ENCODE measurements at regions not wholly inside any gene's neighbourhood (a gene's known extent, or its start where the extent isn't known, plus 50 kb on each side); places are given as distances from the start of the nearest gene placed in this dataset.

DNA sequence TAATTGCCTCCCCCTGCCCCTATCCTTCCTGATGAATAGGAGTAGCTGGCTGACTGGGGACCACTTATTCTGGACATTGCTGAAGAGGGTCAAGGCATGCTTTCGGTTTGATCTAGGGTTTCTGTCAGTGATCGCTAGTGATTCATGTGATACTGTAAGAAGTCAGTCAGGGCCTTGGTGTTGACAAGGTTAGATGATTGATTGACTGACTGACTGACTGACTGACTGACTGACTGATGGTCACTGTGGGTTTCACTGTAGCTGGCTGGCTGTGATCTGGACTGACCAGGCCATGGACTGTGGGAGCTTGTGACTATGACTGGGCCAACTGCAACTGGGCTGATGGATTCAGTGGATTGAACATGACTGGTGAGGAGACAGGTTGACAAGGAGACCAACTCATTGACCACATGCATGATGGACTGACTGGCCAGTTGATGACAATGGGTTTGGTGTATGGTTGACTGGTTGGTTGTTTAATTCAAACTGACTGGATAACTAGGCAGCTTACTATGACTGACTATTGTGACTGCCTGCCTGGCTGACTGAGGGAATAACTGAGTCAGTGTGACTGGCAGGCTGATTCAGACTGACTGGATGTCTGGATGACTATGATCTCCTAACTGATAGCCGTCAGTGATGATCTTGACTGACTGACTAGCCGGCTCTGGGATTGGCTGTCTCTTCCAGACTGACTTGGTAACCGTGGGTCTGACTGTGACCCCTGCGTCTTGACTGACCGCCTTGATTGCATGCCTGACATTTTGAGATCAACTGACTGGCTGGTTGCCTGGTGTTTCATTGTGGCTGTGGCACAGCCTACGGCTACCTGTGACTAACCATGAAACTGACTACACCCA, 509.9 kb downstream of the SHQ1 start:
- TF ChIP-seq, protein P1, sequence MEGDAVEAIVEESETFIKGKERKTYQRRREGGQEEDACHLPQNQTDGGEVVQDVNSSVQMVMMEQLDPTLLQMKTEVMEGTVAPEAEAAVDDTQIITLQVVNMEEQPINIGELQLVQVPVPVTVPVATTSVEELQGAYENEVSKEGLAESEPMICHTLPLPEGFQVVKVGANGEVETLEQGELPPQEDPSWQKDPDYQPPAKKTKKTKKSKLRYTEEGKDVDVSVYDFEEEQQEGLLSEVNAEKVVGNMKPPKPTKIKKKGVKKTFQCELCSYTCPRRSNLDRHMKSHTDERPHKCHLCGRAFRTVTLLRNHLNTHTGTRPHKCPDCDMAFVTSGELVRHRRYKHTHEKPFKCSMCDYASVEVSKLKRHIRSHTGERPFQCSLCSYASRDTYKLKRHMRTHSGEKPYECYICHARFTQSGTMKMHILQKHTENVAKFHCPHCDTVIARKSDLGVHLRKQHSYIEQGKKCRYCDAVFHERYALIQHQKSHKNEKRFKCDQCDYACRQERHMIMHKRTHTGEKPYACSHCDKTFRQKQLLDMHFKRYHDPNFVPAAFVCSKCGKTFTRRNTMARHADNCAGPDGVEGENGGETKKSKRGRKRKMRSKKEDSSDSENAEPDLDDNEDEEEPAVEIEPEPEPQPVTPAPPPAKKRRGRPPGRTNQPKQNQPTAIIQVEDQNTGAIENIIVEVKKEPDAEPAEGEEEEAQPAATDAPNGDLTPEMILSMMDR (conservative IDR thresholded peaks at IDR 0.05; ENCODE audit: low read depth, low read length), result no peak
- TF ChIP-seq EZH2 (IDR thresholded peaks at IDR 0.05; ENCODE audit: borderline replicate concordance, low read depth, low read length, poor library complexity, severe bottlenecking), result no peak
